ENCODE measurements at regions not wholly inside any gene's neighbourhood (a gene's known extent, or its start where the extent isn't known, plus 50 kb on each side); places are given as distances from the start of the nearest gene placed in this dataset.
"Not testable (repeated sequence)": the region's sequence is repeated elsewhere in the genome, so short reads cannot be mapped to it uniquely, and the experiment has no call there.

DNA sequence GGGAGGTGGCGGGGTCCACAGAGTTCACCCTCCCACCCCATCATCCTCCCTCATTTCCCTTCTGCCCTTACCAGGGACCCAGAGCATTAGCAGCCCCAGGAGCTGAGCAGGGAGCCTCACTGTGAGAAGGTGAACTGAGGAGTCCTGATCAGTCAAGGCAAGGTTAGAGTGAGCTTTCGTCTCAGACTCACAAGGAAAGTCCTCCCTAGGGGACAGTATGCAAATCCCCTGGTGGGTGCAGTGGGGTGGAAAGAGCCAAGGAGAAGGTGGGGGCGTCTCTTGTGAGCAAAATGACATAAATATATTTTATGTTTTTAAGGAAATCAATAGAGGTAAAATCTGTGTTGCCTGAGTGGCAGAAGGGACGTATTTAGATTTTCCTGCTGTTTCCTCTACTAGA is 329.1 kb downstream of the RPIA start:
- H3K27ac Mint-ChIP-seq; H3K36me3 Mint-ChIP-seq (ENCODE audit: low read depth); H3K4me1 Mint-ChIP-seq (ENCODE audit: low read depth); H3K4me3 Mint-ChIP-seq; H3K27me3 Mint-ChIP-seq (ENCODE audit: low read depth); H3K9me3 Mint-ChIP-seq: not testable (repeated sequence)

DNA sequence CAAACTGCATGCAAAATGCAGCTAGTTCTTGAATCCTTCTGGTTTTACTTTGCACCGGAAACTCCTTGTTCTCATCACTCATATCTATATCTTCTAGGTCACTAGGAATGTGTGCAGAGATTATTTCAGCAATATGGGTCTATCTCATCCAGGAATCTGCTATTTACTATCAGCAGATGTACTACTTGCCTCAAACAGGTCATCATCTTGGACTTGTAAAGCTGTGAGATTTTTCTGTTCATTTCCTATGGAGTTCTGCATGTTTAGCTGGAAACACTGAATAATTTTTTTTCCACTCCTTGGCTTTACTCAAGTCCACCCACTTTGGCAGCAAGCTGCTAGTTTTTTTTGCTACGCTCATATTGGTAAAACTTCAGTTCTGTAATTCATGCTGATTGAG is 334.8 kb downstream of the RPIA start:
- not testable (repeated sequence) for H3K27ac Mint-ChIP-seq; H3K36me3 Mint-ChIP-seq (ENCODE audit: low read depth); H3K4me1 Mint-ChIP-seq (ENCODE audit: low read depth); H3K4me3 Mint-ChIP-seq; H3K27me3 Mint-ChIP-seq (ENCODE audit: low read depth); H3K9me3 Mint-ChIP-seq

DNA sequence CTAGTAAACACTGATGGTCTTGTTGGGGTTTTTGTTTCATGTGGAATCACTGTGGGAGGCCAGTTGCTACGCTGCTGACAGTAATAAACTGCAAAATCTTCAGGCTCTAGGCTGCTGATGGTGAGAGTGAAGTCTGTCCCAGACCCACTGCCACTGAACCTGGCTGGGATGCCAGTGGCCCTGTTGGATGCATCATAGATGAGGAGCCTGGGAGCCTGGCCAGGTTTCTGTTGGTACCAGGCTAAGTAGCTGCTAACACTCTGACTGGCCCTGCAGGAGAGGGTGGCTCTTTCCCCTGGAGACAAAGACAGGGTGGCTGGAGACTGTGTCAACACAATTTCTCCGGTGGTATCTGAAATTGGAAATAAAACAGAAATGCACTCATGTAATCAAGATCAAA is 335.6 kb downstream of the RPIA start:
- H3K4me3 Mint-ChIP-seq; H3K36me3 Mint-ChIP-seq (ENCODE audit: low read depth); H3K27ac Mint-ChIP-seq; H3K9me3 Mint-ChIP-seq; H3K4me1 Mint-ChIP-seq (ENCODE audit: low read depth); H3K27me3 Mint-ChIP-seq (ENCODE audit: low read depth): not testable (repeated sequence)

GRCh38 chr2:89027536-89027935 is 336.1 kb downstream of the RPIA start:
- H3K9me3 Mint-ChIP-seq; H3K4me1 Mint-ChIP-seq (ENCODE audit: low read depth); H3K36me3 Mint-ChIP-seq (ENCODE audit: low read depth); H3K27me3 Mint-ChIP-seq (ENCODE audit: low read depth); H3K27ac Mint-ChIP-seq; H3K4me3 Mint-ChIP-seq: not testable (repeated sequence)

DNA sequence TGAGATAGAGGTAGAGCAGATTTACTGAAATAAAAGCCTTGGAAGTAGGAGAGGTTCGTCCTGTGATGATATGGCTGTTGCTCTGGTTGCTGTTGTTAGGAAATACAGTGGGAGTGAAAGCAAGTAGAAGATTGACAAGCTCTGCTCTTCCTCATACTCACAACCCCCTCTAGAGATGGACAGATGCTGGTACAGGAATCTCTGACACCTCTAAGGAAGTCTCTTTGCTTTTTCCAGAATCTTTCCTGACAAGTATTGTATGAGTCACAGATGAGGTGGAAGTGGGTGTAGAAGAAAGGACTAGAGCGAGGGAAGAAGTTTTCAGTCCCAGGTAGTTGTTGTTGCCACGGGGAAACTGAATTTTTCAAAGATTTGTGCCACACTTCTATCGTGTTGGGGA is 337.8 kb downstream of the RPIA start:
- not testable (repeated sequence) for H3K4me3 Mint-ChIP-seq; H3K27ac Mint-ChIP-seq; H3K27me3 Mint-ChIP-seq (ENCODE audit: low read depth); H3K4me1 Mint-ChIP-seq (ENCODE audit: low read depth); H3K36me3 Mint-ChIP-seq (ENCODE audit: low read depth); H3K9me3 Mint-ChIP-seq

GRCh38 chr2:89048138-89049066 is 356.9 kb downstream of the RPIA start:
- H3K4me1 Mint-ChIP-seq (ENCODE audit: low read depth); H3K27me3 Mint-ChIP-seq (ENCODE audit: low read depth): not testable (repeated sequence)

DNA sequence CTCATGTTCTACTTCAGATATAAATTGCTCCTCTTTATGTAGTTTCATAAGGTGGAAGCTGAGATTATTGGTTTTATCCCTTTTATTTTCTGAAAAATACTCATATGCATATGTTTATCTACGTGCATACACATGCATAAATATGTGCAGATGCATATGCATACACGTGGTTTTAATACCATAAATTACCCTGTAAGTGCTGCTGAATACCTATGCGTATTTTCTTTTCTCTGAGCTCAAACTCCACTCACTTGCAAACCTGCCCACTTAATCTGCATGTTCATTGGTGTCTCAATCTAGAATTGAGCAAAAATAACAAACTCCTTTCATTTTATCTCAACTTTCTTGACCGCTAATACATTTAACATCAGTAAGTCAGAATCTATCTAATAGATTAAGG is 367.1 kb downstream of the RPIA start:
- not testable (repeated sequence) for H3K4me3 Mint-ChIP-seq; H3K27me3 Mint-ChIP-seq (ENCODE audit: low read depth); H3K4me1 Mint-ChIP-seq (ENCODE audit: low read depth); H3K36me3 Mint-ChIP-seq (ENCODE audit: low read depth); H3K27ac Mint-ChIP-seq; H3K9me3 Mint-ChIP-seq

More at GRCh38 chr2:89048138-89049066, 356.9 kb downstream of the RPIA start:
- not testable (repeated sequence) for H3K9me3 Mint-ChIP-seq; H3K36me3 Mint-ChIP-seq (ENCODE audit: low read depth); H3K4me3 Mint-ChIP-seq; H3K27ac Mint-ChIP-seq

DNA sequence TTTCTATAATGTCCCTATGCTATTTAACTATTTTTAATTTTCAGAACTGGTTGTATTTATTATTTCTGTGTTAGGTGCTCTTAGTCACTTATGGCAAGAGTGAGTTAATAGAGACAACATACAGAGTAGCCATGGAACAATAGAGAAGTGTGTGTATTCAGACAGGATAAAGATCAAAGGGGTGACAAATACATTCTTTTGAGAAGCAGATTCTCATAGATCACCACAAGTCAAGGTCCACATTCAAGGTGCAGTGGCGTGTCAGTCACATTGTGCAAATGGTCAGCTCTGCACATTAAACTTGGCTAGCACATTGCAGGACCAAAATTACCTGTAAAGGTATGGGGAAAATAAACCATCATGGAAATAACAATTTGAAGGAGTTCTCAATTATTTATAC is 369.7 kb downstream of the RPIA start:
- H3K4me3 Mint-ChIP-seq; H3K9me3 Mint-ChIP-seq; H3K27me3 Mint-ChIP-seq (ENCODE audit: low read depth); H3K36me3 Mint-ChIP-seq (ENCODE audit: low read depth); H3K27ac Mint-ChIP-seq; H3K4me1 Mint-ChIP-seq (ENCODE audit: low read depth): not testable (repeated sequence)

DNA sequence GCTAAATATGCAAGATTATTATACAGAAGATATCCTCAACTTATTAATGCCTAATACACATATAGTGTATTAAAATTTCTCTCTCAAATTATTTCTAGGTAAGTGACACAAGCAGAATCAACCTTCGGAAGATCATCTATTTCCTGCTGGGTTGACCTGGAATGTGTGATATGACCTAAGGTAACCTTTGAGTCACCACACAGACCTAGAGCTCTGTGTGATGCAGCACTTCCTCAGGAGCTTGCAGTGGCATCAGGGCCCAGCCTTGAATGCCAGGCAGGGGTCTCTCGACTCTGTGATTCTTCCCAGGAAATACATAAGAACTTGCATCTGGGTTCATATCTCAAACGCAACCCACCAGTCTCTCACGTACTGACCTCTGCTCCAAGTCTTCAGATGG is 385.3 kb downstream of the RPIA start:
- not testable (repeated sequence) for H3K4me3 Mint-ChIP-seq; H3K4me1 Mint-ChIP-seq (ENCODE audit: low read depth); H3K27ac Mint-ChIP-seq; H3K9me3 Mint-ChIP-seq; H3K36me3 Mint-ChIP-seq (ENCODE audit: low read depth); H3K27me3 Mint-ChIP-seq (ENCODE audit: low read depth)

DNA sequence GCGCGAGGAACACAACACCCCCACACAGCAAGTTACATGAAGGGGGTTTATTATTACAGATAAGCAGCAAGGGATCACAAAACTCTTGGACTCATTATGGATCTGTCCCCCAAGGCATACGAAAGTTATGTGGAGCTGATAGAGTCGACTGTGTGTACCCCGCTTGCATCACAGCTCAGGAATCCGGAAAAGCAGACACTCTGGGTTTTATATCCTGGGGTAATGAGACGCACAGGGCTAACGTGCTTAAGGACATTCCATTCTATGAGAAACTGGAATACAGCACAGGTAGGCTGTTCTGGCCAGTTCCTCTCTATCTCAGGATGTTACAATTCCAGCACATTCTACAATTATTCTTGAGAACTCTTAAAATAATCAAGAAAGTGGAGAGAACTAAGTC is 401.4 kb downstream of the RPIA start:
- not testable (repeated sequence) for H3K9me3 Mint-ChIP-seq; H3K4me3 Mint-ChIP-seq; H3K36me3 Mint-ChIP-seq (ENCODE audit: low read depth); H3K4me1 Mint-ChIP-seq (ENCODE audit: low read depth); H3K27ac Mint-ChIP-seq; H3K27me3 Mint-ChIP-seq (ENCODE audit: low read depth)

- not testable (repeated sequence) for H3K27ac Mint-ChIP-seq; H3K4me3 Mint-ChIP-seq; H3K4me1 Mint-ChIP-seq (ENCODE audit: low read depth); H3K9me3 Mint-ChIP-seq; H3K36me3 Mint-ChIP-seq (ENCODE audit: low read depth); H3K27me3 Mint-ChIP-seq (ENCODE audit: low read depth)
Observed at GRCh38 chr2:89095060-89095459, 403.6 kb downstream of the RPIA start.

GRCh38 chr2:89102587-89102986 is 411.1 kb downstream of the RPIA start:
- not testable (repeated sequence) for H3K27me3 Mint-ChIP-seq (ENCODE audit: low read depth); H3K4me1 Mint-ChIP-seq (ENCODE audit: low read depth); H3K4me3 Mint-ChIP-seq; H3K9me3 Mint-ChIP-seq; H3K27ac Mint-ChIP-seq; H3K36me3 Mint-ChIP-seq (ENCODE audit: low read depth)

GRCh38 chr2:89106369-89107019 is 415.0 kb downstream of the RPIA start:
- H3K9me3 Mint-ChIP-seq; H3K27ac Mint-ChIP-seq; H3K27me3 Mint-ChIP-seq (ENCODE audit: low read depth); H3K4me1 Mint-ChIP-seq (ENCODE audit: low read depth); H3K36me3 Mint-ChIP-seq (ENCODE audit: low read depth); H3K4me3 Mint-ChIP-seq: not testable (repeated sequence)

GRCh38 chr2:89112434-89112833 is 421.0 kb downstream of the RPIA start:
- H3K27me3 Mint-ChIP-seq (ENCODE audit: low read depth); H3K4me3 Mint-ChIP-seq; H3K4me1 Mint-ChIP-seq (ENCODE audit: low read depth); H3K36me3 Mint-ChIP-seq (ENCODE audit: low read depth); H3K9me3 Mint-ChIP-seq; H3K27ac Mint-ChIP-seq: not testable (repeated sequence)

DNA sequence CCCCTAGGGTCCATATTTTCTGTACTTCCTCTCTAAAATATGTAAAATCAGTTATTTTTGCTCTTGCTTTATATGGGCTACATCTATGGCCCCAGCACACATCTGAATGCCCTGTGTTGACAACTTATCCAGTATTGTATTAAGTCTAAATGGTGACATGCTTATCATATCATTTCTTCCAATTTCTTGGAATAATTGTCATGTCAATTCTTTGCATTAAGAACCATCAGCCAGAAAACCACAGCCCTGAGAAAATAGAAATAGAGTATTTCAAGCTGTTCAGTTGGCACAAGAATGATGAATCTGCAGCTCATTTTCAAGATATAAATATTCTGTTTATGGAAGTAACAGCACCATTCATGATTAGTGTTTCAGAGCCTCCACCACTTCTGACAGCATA is 421.8 kb downstream of the RPIA start:
- not testable (repeated sequence) for H3K4me3 Mint-ChIP-seq; H3K27ac Mint-ChIP-seq; H3K9me3 Mint-ChIP-seq; H3K4me1 Mint-ChIP-seq (ENCODE audit: low read depth); H3K27me3 Mint-ChIP-seq (ENCODE audit: low read depth); H3K36me3 Mint-ChIP-seq (ENCODE audit: low read depth)

DNA sequence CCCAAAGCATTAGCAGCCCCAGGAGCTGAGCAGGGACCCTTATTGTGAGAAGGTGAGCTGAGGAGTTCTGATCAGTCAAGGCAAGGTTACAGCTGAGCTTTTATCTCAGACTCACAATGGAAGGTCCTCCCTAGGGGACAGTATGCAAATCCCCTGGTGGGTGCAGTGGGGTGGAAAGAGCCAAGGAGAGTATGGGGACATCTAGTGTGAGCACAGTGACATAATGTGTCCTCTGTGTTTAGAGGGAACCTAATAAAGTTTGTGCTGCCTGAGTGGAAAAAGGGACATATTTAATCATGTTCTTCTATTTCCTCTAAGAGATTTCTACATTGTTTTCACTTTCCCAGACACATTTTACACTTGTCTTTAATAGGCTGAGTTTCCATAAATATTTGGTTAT is 438.0 kb downstream of the RPIA start:
- not testable (repeated sequence) for H3K27ac Mint-ChIP-seq; H3K4me3 Mint-ChIP-seq; H3K9me3 Mint-ChIP-seq; H3K4me1 Mint-ChIP-seq (ENCODE audit: low read depth); H3K36me3 Mint-ChIP-seq (ENCODE audit: low read depth); H3K27me3 Mint-ChIP-seq (ENCODE audit: low read depth)

Measured in T-helper 1 cell treated with Interleukin-12 subunit alpha and Interleukin-12 subunit beta and Interleukin-4 antibody, amounts not matched to agents 30 μg/mL and 1 μg/mL, for 36 hours (primary cell).